Activated T-cell treated with anti-CD3 and anti-CD28 coated beads, Interleukin-2, amount 50 U/mL, for 24 hours (primary cell): ENCODE measurements at regions not wholly inside any gene's neighbourhood (a gene's known extent, or its start where the extent isn't known, plus 50 kb on each side); places are given as distances from the start of the nearest gene placed in this dataset.

Experiments
- DNase-seq: peaks from one replicate; pipeline ENCODE4 v3.0.0-alpha.2; 2020
- H3K27ac Mint-ChIP-seq: 2 replicates; pipeline ENCODE4 v1.8.0; 2020; ENCODE audit warnings: mild to moderate bottlenecking, mixed read lengths
- H3K27me3 Mint-ChIP-seq: 2 replicates; pipeline ENCODE4 v1.8.0; 2020; ENCODE audit warnings: mixed read lengths
- H3K36me3 Mint-ChIP-seq: 2 replicates; pipeline ENCODE4 v1.8.0; 2020; ENCODE audit warnings: low read depth, mixed read lengths
- H3K4me1 Mint-ChIP-seq: 2 replicates; pipeline ENCODE4 v1.8.0; 2020; ENCODE audit warnings: low read depth, mixed read lengths
- H3K4me3 Mint-ChIP-seq: 2 replicates; pipeline ENCODE4 v1.8.0; 2020; ENCODE audit warnings: mild to moderate bottlenecking, moderate library complexity, mixed read lengths
- H3K9me3 Mint-ChIP-seq: 2 replicates; pipeline ENCODE4 v1.8.0; 2020; ENCODE audit warnings: mixed read lengths

- Mint-ChIP-seq H3K4me1 (no peaks in the 10 kb centered on the region), H3K27me3 (no peaks in the 10 kb centered on the region), H3K36me3 (no peaks in the 10 kb centered on the region), H3K9me3 (no peaks in the 10 kb centered on the region), H3K4me3 (no peak overlapping the region), H3K27ac (no peak overlapping the region)
- DNase-seq, result no peak
Observed at GRCh38 chr4:111712093-111712677, 433.1 kb upstream of the FAM241A start.

DNA sequence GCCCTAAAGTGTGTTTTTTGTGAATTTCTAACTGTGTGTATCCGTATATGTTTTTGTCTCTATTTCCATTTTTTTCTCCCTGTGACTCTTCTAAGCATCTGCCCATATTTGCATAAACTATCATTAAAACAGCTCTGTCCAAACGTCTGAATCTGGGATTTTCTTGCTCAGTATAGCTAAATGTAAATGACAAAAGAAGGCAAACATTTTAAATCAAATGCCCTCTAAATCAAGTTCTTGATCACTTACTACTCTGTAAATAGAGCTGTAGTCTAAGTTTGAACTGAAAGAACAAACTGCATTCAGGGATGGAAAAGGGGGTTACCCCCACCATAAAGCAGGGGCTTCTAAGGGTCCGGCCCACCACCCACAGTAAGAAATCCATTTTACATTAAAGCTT, 432.0 kb upstream of the FAM241A start:
- no peak overlapping the region for H3K27ac Mint-ChIP-seq
- H3K9me3 Mint-ChIP-seq, result no peaks in the 10 kb centered on the region
- no peaks in the 10 kb centered on the region for H3K27me3 Mint-ChIP-seq
- no peak overlapping the region for H3K4me3 Mint-ChIP-seq
- no peaks in the 10 kb centered on the region for H3K4me1 Mint-ChIP-seq
- DNase-seq, result no peak
- no peaks in the 10 kb centered on the region for H3K36me3 Mint-ChIP-seq

GRCh38 chr4:111717921-111718320, 427.3 kb upstream of the FAM241A start:
- H3K4me3 Mint-ChIP-seq, result no peak overlapping the region
- no peak for DNase-seq

DNA sequence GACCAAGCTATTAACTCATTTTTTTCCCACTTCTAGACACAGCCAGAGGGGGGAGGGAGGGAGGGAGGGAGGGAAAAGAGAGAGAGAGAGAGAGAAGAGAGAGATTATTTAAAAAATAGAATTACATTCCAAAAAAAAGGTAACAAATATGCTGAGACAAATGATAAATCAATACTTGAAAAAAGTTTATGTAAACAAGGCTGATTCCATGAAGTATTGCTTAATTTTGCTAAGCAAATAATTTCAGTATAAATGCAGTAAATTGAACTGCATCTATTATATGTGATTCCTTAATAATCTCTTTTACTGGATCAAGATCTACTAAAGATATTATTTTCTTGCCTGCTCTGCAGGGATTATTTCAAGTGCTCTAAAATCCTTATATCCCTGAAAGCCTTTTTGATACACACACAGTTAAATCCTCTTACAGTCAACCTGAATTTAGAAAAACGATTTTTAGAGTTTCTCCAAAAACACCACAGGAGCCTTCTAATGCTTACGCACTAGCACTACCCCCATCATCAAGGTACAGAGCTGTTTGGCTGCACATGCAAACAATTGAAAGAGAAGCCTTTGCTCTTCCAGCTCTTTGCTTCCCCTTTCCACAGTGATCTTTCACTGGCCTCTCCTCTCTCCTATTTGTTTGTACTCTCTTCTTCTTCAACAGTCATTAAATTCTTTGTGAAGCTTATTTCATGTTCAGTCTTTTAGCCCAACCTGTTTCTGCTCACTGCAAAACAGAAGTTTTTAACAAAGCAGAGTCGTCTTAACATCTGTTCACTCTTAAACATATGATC, 426.3 kb upstream of the FAM241A start:
- Mint-ChIP-seq H3K27me3 (no peaks in the 10 kb centered on the region), H3K9me3 (no peaks in the 10 kb centered on the region), H3K27ac (no peak overlapping the region), H3K4me3 (no peak overlapping the region), H3K4me1 (no peaks in the 10 kb centered on the region), H3K36me3 (no peaks in the 10 kb centered on the region)
- no peak for DNase-seq

More at GRCh38 chr4:111717921-111718320, 427.3 kb upstream of the FAM241A start:
- no peaks in the 10 kb centered on the region for H3K36me3 Mint-ChIP-seq
- H3K4me1 Mint-ChIP-seq, result no peaks in the 10 kb centered on the region
- no peaks in the 10 kb centered on the region for H3K9me3 Mint-ChIP-seq
- no peaks in the 10 kb centered on the region for H3K27me3 Mint-ChIP-seq
- no peak overlapping the region for H3K27ac Mint-ChIP-seq

DNA sequence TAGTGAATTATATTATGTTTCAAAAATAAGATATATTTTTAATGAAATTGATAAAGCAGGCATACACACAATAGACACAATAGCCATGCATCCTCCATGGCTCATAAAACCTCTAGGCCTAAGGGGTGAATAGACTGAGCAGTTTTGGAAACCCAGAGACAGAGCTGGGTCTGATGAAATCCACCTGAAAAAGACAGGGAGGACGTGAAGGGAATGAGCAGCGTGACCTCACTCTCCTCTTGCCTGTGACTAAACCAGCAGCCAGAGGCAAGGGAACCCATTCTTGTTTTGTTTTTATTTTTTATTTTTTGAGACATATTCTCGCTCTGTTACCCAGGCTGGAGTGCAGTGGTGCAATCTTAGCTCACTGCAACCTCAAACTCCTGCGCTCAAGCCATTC, 424.4 kb upstream of the FAM241A start:
- Mint-ChIP-seq H3K4me1 (no peaks in the 10 kb centered on the region), H3K36me3 (no peaks in the 10 kb centered on the region), H3K27ac (no peak overlapping the region), H3K9me3 (no peaks in the 10 kb centered on the region), H3K27me3 (no peaks in the 10 kb centered on the region), H3K4me3 (no peak overlapping the region)
- no peak for DNase-seq

- no peaks in the 10 kb centered on the region for H3K4me1 Mint-ChIP-seq
- no peaks in the 10 kb centered on the region for H3K27me3 Mint-ChIP-seq
- no peaks in the 10 kb centered on the region for H3K36me3 Mint-ChIP-seq
- H3K9me3 Mint-ChIP-seq, result no peaks in the 10 kb centered on the region
- no peak overlapping the region for H3K27ac Mint-ChIP-seq
- no peak for DNase-seq
- no peak overlapping the region for H3K4me3 Mint-ChIP-seq
Observed at GRCh38 chr4:111722213-111722720, 423.0 kb upstream of the FAM241A start.

- Mint-ChIP-seq H3K4me3 (no peak overlapping the region), H3K27ac (no peak overlapping the region), H3K27me3 (no peaks in the 10 kb centered on the region), H3K4me1 (no peaks in the 10 kb centered on the region), H3K36me3 (no peaks in the 10 kb centered on the region), H3K9me3 (peaks cover 6% of the 10 kb centered on the region)
- DNase-seq, result no peak
Observed at GRCh38 chr4:111736516-111736915, 408.7 kb upstream of the FAM241A start.

DNA sequence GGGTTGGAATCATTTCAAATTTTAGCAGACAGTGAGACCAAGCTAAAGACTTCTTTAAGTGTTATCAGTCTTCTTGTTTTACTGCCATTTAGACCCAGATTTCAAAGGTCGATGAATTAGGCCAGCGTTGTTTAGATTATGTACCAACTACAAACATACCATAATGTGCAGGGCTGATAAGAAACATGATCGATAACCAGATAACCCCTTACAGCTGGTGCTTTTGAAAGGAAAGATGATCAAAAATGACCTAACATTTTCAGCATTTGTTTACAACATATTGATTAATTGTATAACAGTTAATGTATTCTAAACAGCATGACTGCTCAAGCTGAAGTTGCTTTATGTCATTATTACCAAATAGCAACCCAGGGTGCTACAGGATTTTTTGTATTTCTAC, 400.4 kb upstream of the FAM241A start:
- Mint-ChIP-seq H3K4me3 (no peak overlapping the region), H3K27ac (no peak overlapping the region)
- no peak for DNase-seq

DNA sequence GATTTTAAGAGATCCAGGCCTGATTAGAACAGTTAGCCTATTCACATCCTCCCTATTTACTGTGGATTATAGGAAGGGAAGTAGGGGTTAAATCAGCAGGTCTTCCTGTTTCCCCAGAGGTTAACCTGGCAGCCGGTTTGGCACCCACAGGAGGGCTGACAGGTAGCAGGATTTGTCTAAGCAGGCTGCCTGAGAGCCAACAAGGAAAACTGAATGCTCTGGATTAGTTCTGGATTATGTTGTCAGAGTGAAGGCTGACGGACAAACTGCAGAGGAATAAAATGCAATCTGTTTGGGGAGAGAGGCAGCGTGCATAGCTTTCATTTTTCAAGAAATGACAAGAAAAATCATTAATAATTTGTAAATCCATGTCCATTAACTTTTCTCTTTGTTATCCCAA, 397.1 kb upstream of the FAM241A start:
- H3K4me3 Mint-ChIP-seq, result no peak overlapping the region
- H3K9me3 Mint-ChIP-seq, result no peaks in the 10 kb centered on the region
- H3K36me3 Mint-ChIP-seq, result no peaks in the 10 kb centered on the region
- no peak overlapping the region for H3K27ac Mint-ChIP-seq
- H3K4me1 Mint-ChIP-seq, result no peaks in the 10 kb centered on the region
- DNase-seq, result no peak
- no peaks in the 10 kb centered on the region for H3K27me3 Mint-ChIP-seq

More for the DNA sequence above, 400.4 kb upstream of the FAM241A start:
- Mint-ChIP-seq H3K9me3 (no peaks in the 10 kb centered on the region), H3K36me3 (no peaks in the 10 kb centered on the region), H3K4me1 (no peaks in the 10 kb centered on the region), H3K27me3 (no peaks in the 10 kb centered on the region)

DNA sequence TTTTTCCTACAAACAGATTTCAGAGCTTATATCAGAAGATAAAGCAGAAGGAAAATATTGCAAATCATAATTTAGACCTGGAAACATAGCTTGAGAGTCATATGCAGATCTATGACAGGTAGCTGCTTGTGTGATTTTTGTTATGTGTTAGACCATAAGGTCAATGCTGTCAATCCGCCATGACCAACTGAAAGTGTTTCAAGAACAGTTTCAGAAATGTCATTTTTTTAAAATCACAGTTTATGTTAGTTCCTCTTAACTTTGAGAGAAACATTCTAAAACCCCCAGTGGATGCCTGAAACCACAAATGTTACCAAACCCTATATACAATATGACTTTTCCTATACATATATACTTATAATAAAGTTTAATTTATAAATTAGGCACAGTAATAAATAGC, 391.3 kb upstream of the FAM241A start:
- no peak overlapping the region for H3K4me3 Mint-ChIP-seq
- H3K27me3 Mint-ChIP-seq, result no peaks in the 10 kb centered on the region
- H3K9me3 Mint-ChIP-seq, result peaks cover 4% of the 10 kb centered on the region
- H3K27ac Mint-ChIP-seq, result no peak overlapping the region
- no peaks in the 10 kb centered on the region for H3K4me1 Mint-ChIP-seq
- H3K36me3 Mint-ChIP-seq, result no peaks in the 10 kb centered on the region
- DNase-seq, result no peak

DNA sequence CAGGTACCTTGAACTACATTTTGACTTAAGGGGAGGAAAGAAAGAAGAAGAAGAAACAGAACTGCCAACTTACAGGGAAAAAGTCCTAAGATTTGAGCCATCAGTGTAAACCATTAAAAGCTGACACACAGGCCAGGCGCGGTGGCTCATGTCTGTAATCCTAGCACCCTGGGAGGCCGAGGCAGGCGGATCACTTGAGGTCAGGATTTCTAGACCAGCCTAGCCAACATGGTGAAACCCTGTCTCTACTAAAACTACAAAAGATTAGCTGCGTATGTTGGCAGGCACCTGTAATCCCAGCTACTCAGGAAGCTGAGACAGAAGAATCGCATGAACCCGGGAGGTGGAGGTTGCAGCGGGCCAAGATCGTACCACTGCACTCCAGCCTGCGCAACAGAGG, 389.7 kb upstream of the FAM241A start:
- no peak overlapping the region for H3K4me3 Mint-ChIP-seq
- H3K9me3 Mint-ChIP-seq, result peaks cover 4% of the 10 kb centered on the region
- no peaks in the 10 kb centered on the region for H3K36me3 Mint-ChIP-seq
- DNase-seq, result no peak
- no peak overlapping the region for H3K27ac Mint-ChIP-seq
- no peaks in the 10 kb centered on the region for H3K27me3 Mint-ChIP-seq
- no peaks in the 10 kb centered on the region for H3K4me1 Mint-ChIP-seq

DNA sequence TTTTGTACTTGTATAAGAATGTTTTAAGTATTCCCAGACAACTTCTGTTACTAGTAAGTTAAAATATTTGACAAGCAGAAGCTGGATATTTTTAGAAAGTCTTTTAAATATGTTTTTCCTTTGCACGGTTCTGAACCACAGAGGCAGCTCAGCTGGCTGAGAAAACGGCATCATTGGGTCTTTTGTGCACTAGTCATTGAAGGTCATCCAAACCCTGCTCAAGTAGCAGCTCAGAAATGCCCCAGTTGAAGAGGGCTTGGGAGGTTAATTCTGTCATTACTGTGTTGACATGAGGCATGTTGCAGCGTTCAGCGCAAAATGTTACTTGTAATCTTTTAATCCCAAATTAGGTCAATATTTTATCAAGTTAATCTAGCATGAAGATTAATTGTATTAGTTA, 383.7 kb upstream of the FAM241A start:
- no peak for DNase-seq
- no peak overlapping the region for H3K4me3 Mint-ChIP-seq
- H3K4me1 Mint-ChIP-seq, result no peaks in the 10 kb centered on the region
- no peak overlapping the region for H3K27ac Mint-ChIP-seq
- no peaks in the 10 kb centered on the region for H3K36me3 Mint-ChIP-seq
- no peaks in the 10 kb centered on the region for H3K27me3 Mint-ChIP-seq
- peaks cover 4% of the 10 kb centered on the region for H3K9me3 Mint-ChIP-seq

DNA sequence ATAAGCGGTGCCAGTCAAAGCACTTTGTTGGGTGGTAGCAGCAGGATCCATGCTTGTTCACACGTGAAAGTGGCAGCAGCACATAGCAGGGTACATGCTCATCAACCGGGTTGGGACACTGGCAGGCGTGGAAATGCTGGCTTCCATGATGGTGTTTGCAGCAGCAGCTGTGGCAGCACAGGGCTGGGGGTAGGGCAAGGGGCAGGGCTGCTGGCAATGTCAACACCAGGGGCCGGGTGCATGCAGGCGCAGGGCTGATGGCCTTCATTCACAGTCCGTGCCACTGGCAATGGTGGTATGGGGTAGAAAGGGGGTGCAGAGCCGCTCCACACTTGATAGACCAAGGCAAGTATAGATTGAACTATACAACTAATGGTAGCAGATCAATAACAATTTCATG, 374.7 kb upstream of the FAM241A start:
- Mint-ChIP-seq H3K4me3 (no peak overlapping the region), H3K36me3 (no peaks in the 10 kb centered on the region)
- no peak for DNase-seq

GRCh38 chr4:111773858-111774257, 371.4 kb upstream of the FAM241A start:
- Mint-ChIP-seq H3K4me3 (no peak overlapping the region), H3K4me1 (no peaks in the 10 kb centered on the region), H3K36me3 (no peaks in the 10 kb centered on the region), H3K27ac (no peak overlapping the region), H3K9me3 (no peaks in the 10 kb centered on the region), H3K27me3 (no peaks in the 10 kb centered on the region)
- no peak for DNase-seq

More for the DNA sequence above, 374.7 kb upstream of the FAM241A start:
- Mint-ChIP-seq H3K27ac (no peak overlapping the region), H3K4me1 (no peaks in the 10 kb centered on the region), H3K9me3 (no peaks in the 10 kb centered on the region), H3K27me3 (no peaks in the 10 kb centered on the region)

DNA sequence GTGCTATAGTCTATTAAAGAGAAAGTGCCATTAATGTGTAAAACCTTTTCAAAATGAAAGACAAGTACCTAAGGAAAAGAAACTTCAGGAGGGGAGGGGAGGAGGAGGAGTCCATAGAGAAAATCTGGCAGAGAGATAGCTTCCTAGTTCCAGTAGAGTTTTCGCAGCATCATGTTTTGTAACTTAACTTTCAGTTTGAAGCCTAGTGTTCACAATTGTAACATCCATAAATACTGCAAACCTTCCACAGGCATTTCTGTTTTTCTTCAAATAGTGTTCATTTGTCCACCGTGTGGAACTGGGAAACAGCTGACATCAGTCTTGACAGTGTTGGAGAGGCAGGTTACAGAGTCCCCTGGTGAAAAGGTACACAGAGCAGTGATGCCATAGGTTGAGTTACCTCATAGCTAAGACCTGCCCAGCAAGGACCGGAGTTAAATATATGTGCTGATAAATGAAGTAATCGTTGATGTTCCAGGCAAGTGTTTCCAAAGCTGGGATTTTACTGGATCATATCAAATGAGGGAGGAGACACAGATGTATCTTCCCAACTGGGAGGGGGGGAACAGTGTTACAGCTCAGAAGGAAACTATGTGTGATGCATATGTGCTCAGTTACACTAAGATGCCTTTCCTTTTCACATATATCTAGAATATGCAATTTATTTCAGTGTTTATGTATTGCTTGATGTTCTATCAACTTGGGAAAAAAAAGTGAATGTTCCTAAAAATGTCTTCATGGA, 369.5 kb upstream of the FAM241A start:
- DNase-seq, result no peak
- Mint-ChIP-seq H3K4me1 (no peaks in the 10 kb centered on the region), H3K4me3 (no peak overlapping the region), H3K36me3 (no peaks in the 10 kb centered on the region), H3K9me3 (no peaks in the 10 kb centered on the region), H3K27ac (no peak overlapping the region), H3K27me3 (no peaks in the 10 kb centered on the region)
